ENCODE measurements at regions not wholly inside any gene's neighbourhood (a gene's known extent, or its start where the extent isn't known, plus 50 kb on each side); places are given as distances from the start of the nearest gene placed in this dataset.

DNA sequence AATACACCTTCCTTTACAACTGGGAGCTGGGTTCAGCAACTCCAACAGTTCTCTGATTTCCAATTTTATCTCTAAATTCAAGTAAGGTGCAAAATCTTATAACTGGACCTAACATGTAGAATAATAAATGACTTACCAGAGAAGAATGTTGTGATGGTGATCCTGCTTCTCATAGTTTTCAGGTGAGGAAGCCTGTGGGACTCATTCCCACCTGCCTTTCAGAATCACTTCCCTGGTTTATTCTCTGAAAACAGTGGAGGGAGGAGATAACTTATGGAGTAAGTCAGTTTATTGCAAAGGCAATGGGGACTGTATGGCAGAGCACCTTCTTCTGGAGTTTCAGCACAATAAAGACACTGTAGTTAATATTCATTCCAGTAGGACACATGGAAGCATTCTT lies 1188.2 kb upstream of the FAM98A start:
- TF ChIP-seq EZH2phosphoT487 (IDR thresholded peaks at IDR 0.05; ENCODE audit: borderline replicate concordance, low read depth, low read length): no peak
- TF ChIP-seq, protein P1, sequence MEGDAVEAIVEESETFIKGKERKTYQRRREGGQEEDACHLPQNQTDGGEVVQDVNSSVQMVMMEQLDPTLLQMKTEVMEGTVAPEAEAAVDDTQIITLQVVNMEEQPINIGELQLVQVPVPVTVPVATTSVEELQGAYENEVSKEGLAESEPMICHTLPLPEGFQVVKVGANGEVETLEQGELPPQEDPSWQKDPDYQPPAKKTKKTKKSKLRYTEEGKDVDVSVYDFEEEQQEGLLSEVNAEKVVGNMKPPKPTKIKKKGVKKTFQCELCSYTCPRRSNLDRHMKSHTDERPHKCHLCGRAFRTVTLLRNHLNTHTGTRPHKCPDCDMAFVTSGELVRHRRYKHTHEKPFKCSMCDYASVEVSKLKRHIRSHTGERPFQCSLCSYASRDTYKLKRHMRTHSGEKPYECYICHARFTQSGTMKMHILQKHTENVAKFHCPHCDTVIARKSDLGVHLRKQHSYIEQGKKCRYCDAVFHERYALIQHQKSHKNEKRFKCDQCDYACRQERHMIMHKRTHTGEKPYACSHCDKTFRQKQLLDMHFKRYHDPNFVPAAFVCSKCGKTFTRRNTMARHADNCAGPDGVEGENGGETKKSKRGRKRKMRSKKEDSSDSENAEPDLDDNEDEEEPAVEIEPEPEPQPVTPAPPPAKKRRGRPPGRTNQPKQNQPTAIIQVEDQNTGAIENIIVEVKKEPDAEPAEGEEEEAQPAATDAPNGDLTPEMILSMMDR (conservative IDR thresholded peaks at IDR 0.05; ENCODE audit: low read length): no peak

Measured in OCI-LY7 (cell line).